SKM-1 treated with dmso at 0.1 percent for 144 hours (cell line): ENCODE measurements at regions not wholly inside any gene's neighbourhood (a gene's known extent, or its start where the extent isn't known, plus 50 kb on each side); places are given as distances from the start of the nearest gene placed in this dataset.

Experiments
- DNase-seq: peaks from one replicate; lab custom pipeline; 2025; ENCODE audit not compliant: unreplicated experiment; lab: John Stamatoyannopoulos, UW

DNA sequence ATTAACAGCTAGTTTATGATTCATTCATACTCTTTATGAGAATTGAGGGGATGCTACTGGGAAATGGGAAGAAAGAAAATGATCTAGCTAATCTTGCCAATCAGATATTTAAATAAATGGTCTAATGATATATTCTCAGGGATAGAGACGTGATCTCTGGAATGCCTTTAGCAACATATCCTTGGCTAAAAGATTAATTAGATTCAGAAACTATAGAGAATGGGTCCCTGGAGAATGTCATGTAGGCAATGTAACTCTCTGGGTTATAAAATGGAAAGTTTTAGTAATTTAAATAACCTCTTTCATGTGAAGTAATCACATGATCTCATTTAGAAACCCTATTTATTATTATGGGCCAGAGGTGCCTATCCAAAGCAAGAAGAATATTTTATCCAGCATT lies 771.0 kb upstream of the CDH2 start:
- DNase-seq, result no peak

DNA sequence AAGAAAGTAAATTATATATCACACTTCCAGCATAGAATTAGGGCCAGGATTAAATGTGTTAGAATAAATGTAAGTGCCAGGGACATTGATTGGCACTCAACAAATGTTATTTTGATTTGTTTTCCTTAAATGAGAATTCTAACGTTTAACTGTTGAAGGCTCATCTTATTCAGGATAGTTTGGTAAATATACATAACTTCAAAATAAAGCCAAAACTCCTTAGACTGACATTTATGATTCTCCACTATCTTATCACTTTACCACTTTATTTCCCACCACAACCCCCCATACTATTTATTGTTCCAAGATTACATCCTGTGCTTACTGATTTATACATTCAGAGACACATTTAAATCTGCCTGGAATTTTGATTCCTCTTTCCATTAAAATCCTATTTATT lies 769.5 kb upstream of the CDH2 start:
- DNase-seq, result no peak

DNA sequence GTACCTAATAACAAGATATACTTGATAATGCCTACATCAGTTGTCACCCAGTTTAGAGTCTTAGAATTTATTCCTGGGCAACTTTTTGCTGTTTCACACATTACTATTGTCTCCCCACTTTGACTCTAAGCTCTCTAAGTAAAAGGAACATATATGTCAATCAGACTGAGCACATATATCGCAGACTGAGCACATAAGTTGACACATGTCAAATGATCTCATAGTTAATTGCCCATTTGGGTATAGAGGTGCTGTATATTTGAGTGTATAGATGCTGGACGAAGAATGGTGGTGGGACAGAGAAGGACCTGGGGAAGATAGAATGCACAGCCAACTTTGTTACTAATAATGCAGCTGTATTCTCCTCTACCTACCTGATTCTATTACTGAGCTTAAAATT lies 746.0 kb upstream of the CDH2 start:
- DNase-seq, result no peak

DNA sequence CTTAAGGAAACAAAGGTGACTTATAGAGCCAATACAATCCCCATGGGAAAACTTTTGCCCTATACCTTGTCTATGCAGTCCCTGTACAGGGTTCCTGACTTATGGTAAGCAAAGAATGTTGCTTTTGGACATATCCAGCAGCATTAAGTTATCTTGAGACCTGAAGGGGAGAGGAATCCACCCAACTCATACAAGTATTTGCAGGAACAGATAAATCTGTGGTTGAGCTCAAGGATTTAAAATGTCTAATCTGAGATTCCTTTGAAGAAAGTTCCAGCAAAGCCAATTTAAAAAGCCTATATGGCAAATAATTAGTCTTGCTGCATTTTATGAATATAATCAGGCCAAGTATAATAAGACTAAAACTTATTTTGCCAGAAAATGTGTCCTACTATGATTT lies 739.5 kb upstream of the CDH2 start:
- DNase-seq, result no peak

DNA sequence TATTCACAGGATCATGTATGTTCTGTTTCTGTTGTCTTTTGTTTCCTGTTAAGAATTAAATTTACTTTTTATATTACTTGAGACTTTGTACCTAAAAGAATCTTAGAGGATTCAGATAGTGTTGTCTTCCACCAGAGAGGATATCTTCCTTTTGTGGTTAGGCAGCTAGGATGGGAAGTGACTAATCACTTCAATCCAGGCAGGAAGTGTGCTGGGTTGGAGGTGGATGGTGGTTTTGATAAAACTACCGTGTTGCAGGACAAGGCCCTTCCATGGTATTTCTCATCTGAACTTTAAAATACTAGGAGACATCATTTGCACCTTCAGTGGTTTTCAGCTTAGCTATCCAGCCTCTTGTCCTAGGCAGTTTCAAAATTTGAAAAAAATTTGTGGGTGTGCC lies 728.6 kb upstream of the CDH2 start:
- DNase-seq, result no peak

DNA sequence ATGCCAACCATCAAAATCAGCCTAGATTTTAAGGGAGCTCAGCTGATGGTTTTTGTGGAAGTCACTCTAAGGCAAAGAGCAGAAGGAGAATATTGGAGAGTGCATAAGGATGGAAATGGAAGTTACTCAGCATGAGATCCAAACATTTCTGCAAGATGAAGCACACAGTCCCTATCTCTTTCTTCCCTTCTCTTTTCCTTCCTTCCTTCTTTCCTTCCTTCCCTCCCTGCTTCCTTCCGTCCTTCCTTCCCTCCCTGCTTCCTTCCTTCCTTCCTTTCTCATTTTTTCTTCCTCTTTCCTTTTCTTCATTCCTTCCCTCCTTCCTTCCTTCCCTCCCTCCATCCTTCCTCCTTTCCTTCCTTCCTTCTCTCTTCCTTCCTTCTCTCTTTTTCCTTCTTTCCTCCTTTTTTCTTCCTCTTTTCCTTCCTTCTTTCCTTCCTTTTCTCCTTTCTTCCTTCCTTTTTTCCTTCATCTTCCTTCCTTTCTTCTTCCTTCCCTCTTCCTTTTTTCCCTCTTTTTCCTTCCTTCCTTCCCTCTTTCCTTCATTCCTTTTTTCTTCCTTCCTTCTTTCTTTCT lies 727.9 kb upstream of the CDH2 start:
- DNase-seq, result no peak

DNA sequence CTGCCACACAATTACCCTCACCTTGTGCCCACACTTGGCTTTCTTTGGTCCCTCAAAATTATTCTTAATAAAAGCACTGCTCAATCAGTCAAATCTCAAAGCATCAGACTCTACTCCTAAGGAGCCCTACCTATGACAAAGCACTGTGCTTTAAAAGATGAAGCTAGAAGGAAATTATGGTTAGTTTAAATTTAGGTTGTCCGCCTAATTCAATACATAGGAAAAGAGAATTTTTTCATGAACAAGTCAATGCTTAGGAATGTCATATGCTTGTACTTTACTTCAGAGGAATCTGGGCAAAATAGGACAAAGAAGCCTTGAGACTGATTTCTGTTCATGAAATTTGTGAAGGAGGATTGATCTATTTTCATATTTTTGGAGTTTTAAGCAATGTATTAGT lies 726.4 kb upstream of the CDH2 start:
- DNase-seq, result no peak

DNA sequence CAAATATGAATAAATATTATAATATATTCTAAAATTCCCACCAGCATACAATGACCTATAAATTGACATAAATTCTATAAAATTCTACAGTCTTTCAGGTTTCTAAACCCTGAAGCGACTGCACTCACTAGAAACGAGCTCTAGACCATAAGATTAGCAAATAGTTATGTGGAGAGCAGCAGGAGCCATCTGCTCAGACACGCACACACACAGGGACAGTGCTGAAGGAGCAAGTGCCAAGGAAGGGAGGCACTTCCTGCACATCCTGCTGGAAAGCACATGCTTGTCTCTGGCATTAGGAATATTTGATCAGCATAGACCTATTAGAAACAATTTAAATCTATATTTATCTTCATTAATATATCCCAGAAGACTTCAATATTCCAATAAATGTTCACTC lies 713.9 kb upstream of the CDH2 start:
- DNase-seq, result no peak

DNA sequence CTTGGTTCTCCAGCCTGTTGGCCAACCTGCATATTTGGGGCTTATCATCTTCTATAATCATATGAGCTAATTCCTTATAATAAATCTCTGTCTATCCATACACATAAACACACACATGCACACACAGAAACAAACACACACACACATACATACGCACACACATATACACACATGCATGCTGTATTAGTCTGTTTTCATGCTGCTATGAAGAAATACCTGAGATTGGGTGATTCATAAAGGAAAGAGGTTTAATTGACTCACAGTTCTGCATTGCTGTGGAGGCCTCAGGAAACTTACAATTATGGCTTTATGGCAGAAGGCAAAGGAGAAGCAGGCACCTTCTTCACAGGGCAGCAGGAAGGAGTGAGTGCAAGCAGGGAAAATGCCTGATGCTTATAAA lies 707.4 kb upstream of the CDH2 start:
- DNase-seq, result no peak

DNA sequence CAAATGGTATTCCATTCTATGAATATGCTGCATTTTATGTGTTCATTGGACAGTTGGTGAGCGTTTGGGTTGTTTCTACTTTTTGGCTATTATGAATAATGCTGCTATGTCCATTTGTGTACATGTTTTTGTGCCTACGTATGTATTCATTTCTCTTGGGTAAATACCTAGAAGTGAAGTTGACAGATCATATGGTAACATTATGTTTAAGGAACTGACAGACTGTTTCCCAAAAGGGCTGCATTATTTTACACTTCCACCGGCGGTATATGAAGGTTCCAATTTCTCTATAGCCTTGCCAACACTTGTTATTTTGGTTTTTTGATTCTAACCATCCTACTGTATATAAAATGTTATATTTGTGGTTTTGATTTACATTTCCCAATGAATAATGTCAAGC lies 703.9 kb upstream of the CDH2 start:
- no peak for DNase-seq

DNA sequence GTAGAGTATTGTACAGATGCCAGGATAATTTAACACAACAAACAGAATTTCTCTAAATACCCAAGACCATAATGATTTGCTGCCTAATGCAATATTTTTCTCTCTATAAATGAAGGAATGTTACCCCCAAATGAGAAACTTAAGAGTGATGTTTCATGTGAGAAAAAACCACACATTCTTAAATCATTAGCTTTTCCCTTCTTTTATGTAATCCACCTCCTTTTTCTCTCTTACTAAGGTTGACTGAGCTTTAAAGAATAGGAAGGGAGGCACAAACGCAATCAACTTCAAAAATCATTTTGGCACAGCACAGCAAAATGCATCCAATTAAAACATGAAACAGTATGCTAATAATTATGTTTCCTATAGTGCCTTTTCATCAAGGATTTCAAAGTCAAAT lies 698.1 kb upstream of the CDH2 start:
- DNase-seq, result no peak

DNA sequence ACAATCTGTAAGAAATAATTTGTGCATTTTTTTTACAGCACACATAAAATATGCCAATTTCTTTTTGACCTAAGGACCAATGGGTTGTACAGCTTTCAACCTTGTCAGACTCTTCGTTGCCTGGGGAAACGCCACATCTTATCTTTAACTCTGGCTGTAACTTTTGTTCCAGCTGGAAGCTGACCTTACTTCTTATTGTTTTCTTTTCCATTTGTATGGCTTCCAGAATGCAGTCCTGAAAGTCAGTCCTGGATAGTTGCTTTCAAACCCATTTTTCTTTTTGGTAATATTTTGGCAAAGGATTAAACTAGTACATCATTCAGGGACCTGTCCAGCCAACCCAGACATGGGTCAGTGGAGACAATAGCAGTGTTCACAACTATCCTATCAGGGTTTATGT lies 686.5 kb upstream of the CDH2 start:
- no peak for DNase-seq

DNA sequence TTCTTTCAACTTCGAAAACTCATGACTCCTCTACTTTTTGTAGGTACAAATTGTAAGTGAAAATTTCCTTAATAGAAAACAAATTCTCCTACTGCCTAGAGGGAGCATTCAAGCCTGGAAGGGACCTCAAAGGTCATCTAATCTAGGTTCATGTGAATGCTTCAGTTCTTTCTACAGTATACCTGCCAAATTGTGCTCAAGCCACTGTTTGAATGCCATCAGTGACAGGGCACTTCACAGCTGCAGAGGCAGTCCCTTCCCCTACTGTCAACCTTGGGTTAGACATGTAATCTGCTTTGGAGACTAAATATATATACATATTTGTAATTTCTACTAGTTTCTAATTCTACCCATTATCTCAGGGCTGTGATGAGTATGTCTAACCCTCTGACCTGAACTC lies 681.3 kb upstream of the CDH2 start:
- DNase-seq, result no peak

DNA sequence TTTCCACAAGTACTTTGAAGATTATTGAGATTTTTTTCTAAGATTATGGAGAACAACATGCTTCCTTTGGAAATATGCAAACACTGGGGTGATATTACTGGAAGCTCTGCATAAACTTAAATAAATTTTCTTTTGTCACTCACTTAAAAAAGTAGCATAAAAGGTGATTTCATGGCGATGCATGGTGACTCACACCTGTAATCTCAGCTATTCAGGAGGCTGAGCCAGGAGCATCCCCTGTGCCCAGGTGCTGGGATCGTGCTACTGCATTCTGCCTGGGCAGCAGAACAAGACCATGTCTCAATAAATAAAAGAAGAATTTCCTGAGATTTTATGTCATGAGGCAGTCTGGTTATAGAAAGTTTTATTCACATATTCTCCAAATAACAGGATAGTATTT lies 679.1 kb upstream of the CDH2 start:
- DNase-seq, result no peak

DNA sequence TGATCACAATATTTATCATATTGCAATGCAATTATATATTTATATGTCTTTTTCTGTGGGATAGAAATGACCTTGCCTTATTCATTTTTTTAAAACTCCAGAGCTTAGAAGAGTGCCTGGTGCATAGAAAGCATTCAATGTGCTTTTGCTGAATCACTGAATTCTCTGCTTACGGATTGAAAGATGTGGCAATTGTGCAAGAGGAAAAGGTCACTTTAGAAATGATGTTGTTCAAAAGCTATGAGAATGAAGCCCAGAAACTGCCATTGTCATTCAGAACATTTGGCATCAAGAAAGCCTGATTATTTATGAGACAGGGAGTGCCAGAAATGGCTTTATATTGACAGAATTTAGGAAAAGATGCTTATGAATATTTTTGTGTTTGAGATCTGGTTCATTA lies 678.6 kb upstream of the CDH2 start:
- DNase-seq, result no peak

DNA sequence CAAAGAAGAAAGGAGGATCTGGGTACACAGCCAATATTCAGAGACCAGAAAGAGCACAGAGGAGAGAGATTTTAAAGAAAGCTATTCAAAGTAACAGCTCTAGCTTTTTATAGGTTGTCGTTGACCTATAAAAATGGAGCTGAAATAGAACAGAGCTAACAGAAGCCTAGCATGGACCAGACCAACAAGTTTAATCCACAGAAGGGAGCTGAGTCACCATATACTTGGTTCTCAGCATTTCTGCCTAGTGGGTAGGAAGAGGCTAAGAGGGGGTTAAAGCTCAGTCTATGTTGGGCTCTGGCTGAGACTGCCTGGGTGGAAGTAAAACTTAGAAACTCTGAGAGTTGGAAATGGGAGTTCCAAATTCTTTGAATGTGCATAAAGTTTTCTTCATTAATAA lies 678.0 kb upstream of the CDH2 start:
- DNase-seq, result no peak

DNA sequence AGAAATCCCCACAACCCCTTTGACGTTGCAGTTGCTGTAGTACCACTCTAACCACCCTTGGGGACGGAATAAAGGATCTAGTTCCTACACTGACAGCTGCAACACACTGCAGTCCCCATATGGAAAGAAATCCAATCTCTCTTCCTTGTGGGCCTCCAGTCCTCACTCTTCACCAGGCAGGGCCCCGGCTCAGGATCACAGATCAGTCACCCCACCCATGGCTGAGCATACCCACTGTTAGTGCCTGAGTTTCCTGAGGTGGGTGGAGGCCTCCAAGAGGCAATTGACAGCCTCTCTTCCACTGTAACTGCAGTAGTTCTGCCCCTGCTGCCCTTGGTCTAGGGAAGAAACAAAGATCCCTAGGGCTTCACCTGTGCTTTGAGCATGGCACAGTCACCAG lies 670.0 kb upstream of the CDH2 start:
- DNase-seq, result no peak

DNA sequence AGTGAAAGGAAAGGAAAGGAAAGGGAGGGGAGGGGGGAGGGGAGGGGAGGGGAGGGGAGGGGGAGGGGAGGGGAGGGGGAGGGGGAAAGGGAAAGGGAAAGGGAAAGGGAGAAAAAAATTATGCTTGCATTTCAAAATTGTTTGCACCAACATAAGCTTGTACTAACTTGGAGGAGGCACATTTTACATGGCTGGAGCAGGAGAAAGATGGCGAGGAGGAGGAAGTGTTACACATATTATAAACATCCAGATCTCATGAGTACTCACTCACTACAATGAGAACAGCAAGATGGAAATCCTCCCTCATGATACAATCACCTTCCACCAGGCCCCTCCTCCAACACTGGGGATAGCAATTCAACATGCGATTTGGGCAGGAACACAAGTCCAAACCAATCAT lies 660.2 kb upstream of the CDH2 start:
- no peak for DNase-seq

DNA sequence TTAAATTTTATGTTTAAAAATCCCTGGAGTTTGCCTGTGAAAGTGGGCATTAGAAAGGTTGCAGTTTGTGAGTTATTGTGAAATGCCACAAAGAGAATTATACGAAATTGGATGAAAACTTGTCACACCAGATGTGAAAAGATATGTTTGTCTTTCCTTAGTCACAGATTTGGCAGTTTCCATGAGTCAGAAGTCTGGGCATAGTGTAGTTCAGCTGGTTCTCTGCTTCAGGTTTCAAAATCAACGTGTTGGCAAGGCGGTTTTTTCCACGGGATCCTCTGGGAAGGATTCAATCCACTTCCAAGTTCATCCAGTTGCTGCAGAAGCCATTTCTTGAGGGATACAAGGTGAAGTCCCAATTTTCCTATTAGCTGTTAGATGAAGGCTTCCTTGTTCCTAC lies 658.0 kb upstream of the CDH2 start:
- DNase-seq, result no peak

DNA sequence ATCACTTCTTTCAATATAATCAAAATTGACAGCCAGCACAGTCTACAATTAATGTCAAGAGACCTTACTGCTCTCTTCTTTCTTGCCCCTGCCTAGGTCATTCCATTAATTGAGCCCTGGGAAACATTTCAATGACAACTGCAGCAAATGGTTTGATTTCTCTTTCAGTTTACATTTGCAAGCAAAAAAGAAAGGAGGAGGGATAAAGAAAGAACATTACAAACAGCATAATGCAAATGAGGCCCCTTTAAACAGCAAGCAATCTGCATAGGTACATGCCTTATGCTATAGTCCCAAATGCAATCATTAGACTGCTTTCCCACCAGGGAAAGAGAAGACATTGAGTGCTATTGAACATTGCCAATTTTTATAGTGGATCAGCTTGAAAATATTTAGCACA lies 655.0 kb upstream of the CDH2 start:
- no peak for DNase-seq

DNA sequence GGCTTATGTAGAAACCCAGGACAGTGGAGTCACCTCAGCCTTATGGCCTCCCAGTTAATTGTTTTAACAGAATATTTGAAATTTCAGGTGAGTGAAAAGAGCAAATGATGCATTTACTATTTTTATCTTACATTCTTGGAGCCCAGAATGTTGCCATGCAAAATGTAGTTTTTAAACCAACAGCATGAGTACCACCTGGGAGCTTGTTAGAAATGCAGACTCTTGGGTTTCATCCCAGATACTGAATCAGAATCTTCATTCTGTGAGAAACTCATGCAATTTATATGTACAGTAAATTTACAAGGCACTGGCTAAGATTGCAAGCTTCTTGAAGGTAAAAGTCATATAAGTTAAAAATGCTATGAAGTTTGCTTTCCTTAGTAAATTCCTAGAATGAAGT lies 654.5 kb upstream of the CDH2 start:
- DNase-seq, result no peak

DNA sequence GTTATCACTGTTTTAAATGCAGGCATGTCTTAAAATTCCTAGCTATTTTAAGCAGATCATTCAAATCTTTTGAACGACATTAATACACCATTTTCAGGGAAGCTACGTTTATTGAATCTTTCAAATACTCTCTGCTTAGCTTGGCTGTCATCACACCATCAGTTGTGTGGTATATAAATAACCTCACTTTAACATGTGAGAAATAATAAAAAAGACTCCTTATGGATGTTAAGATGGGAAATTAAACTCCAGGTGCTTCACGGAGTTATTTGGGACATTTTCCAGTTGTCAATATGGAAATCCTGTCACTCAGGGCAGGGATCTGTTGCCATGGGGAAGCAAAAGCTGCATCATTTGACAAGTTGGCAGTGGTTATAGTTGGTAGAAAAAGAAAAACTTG lies 649.2 kb upstream of the CDH2 start:
- no peak for DNase-seq

DNA sequence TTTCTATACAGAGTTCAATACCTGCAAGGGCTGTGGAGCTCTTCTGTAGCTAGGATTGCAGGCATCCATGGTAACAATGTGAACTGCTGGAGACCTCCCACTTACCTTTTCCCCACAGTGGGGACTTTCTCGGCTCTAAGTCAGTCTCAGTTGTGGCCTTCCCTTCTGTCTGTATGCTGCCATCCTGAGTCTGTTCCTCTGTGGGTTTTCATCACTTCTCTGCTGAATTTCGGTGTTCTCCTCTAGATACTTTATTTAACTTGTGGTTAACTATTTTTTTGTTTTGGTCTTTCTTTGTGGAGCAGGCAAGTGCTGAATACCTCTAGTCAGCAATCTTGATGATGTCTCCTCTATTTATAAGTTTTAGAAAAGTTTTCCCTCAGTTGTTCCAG lies 647.2 kb upstream of the CDH2 start:
- no peak for DNase-seq
